ENCODE measurements at regions not wholly inside any gene's neighbourhood (a gene's known extent, or its start where the extent isn't known, plus 50 kb on each side); places are given as distances from the start of the nearest gene placed in this dataset.

DNA sequence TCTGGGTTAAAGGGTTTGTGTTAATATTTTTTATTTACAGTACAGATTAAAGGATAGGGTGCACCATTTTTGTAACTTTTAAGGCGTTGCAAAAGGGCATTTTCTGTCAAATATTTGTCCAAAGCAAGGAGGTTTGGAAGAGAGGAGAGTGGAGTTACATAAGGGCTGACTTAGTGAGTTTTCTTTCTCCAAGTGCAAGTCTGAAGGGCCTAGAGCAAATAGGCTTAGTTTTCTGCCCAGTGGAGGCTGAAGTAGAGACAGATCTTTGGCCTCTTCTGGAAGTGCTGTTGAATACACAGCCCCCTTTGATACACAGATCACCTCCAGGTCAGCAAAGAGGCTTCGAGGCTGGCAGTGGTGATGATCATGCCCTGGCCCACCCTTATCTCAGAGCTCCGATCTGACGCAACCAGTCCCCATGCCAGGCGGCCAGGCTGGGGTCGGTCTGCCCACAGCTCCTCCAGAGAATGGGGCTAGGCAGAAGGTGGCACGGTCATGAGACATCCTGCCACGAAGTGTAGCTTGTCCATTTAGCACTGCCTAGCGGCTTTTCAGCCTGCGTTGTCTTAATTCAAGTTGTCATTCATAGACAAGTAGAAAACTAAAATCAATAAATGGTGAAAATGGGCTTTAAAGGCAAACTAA lies 79.5 kb upstream of the IRX3 start:
- no peak for TF ChIP-seq Cebpa-rat (IDR thresholded peaks at IDR 0.05)
- H3K27ac ChIP-seq: peak overlapping the region; percentile 20; the same call in 1 of the 2 replicates
- peak overlapping the region; percentile 80 for H3K4me2 ChIP-seq
- no peaks in the 10 kb centered on the region; the same call in 1 of the 2 replicates for H3K27me3 ChIP-seq
- no peaks in the 10 kb centered on the region for H3K36me3 ChIP-seq
- no peaks in the 10 kb centered on the region for H3K9me3 ChIP-seq
- no peak overlapping the region for H3K4me3 ChIP-seq
- H3K4me1 ChIP-seq: peaks cover 82% of the 10 kb centered on the region
- H3K9ac ChIP-seq: no peak overlapping the region
- no peaks in the 10 kb centered on the region for H4K20me1 ChIP-seq

DNA sequence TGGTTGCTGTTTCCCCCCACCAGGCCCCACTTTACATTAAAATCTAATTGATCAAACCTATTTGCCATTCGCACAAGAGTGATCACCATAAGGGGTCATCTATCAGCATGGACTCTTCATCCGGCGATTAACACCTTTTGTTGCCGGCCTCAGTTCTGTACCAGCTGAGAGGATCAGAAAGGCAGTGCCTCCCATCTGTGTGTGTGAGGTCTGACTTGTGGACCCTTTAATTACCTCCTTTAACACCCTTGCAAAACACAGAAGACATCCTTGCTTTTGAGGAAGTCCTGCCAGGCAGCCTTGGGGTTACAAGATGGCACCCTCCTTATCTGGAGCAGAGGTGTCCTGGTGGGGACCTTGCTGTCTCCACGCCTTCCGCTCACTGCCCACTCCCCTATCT lies 77.2 kb upstream of the IRX3 start:
- no peak overlapping the region for H3K9ac ChIP-seq
- H3K27me3 ChIP-seq: 0 out of 2 replicates have a peak, but pooled peaks cover 3% of the 10 kb centered on the region
- H3K4me1 ChIP-seq: peaks cover 64% of the 10 kb centered on the region
- no peak overlapping the region for H3K27ac ChIP-seq
- peak overlapping the region; percentile 20; the same call in 1 of the 2 replicates for H3K4me2 ChIP-seq
- H4K20me1 ChIP-seq: no peaks in the 10 kb centered on the region
- H3K36me3 ChIP-seq: no peaks in the 10 kb centered on the region
- no peak overlapping the region for H3K4me3 ChIP-seq
- TF ChIP-seq Cebpa-rat (IDR thresholded peaks at IDR 0.05): no peak
- H3K9me3 ChIP-seq: no peaks in the 10 kb centered on the region

DNA sequence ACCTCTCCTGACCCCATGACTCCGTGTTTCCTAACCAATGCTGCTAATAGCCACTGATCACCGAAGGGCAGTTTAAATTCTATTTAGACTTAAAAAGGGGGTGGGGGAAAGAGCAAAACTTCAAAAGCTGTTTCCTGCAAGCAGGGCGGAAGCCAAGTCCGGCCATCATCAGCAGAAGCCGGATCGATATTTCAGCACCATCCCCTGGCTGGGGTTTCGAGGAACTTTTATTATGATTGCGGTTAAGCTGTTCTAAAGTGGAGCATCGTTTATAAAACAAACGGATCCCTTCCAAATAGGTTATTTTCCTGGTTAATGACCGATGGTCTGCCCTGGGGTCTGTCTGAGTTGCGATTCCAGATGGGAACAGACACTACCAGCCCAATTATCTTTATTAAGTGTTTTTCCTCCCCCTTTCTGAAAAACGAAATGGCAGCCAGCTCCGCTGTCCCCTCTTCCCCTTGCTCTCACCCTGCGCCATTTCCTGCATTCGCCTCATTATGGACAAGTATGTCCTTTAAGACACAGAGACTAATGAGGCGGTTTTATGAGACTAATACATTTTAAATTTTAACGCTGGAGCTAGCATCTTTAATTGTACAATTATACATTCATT lies 76.1 kb upstream of the IRX3 start:
- Histone ChIP-seq H3K27me3 (0 out of 2 replicates have a peak, but pooled peaks cover 3% of the 10 kb centered on the region), H3K4me2 (no peak overlapping the region), H3K9me3 (0 out of 2 replicates have a peak, but pooled peaks cover 3% of the 10 kb centered on the region), H3K36me3 (no peaks in the 10 kb centered on the region), H3K4me3 (no peak overlapping the region), H3K9ac (no peak overlapping the region), H3K4me1 (peaks cover 53% of the 10 kb centered on the region), H4K20me1 (no peaks in the 10 kb centered on the region), H3K27ac (no peak overlapping the region)
- TF ChIP-seq Cebpa-rat (IDR thresholded peaks at IDR 0.05): no peak

DNA sequence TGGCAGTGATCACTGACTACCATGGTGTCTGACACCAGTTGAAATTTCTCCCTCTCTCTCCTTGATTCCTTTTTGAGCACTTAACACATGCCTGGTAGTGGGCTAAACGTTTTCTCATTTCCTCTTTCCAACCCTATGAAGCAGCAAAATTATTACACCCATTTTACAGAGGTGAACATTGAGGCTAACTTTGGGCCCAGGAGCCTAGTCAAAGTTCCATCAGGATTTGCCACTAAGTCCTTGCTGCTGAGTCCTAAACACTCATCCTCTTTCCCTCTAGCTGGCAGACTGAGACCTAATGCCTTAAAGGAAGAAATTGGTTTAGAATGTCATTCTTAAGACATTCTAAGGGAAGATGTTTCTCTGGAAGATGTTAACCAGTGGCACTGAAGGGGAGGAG lies 74.7 kb upstream of the IRX3 start:
- H3K4me1 ChIP-seq: peaks cover 39% of the 10 kb centered on the region
- no peaks in the 10 kb centered on the region for H4K20me1 ChIP-seq
- peaks cover 12% of the 10 kb centered on the region; the same call in 1 of the 2 replicates for H3K9me3 ChIP-seq
- no peaks in the 10 kb centered on the region for H3K36me3 ChIP-seq
- peak overlapping the region; percentile 9; the same call in 1 of the 2 replicates for H3K4me2 ChIP-seq
- H3K9ac ChIP-seq: no peak overlapping the region
- no peak for TF ChIP-seq Cebpa-rat (IDR thresholded peaks at IDR 0.05)
- no peak overlapping the region for H3K4me3 ChIP-seq
- no peak overlapping the region for H3K27ac ChIP-seq
- H3K27me3 ChIP-seq: 0 out of 2 replicates have a peak, but pooled peaks cover 3% of the 10 kb centered on the region

DNA sequence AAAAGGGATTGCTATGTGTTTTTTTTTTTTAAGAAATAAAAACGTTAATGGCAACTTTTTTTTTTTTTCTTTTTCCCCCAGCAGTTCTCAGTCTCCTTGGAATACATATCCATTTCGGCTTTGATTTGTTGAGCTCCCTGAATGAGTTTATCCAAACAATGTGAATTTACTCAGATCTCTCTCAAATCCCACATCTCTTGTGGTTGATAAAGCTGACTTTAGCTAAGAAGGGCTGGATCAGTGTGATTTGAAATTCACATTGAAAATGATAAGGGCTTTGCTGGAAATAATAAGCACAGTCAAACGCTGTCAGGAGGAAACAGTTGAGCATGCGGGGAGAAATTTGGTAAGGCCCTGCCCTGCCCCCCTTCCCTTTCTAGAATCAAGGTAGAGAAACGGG lies 74.1 kb upstream of the IRX3 start:
- Histone ChIP-seq H3K27me3 (0 out of 2 replicates have a peak, but pooled peaks cover 3% of the 10 kb centered on the region), H3K9ac (no peak overlapping the region), H3K9me3 (peaks cover 17% of the 10 kb centered on the region), H3K36me3 (no peaks in the 10 kb centered on the region), H4K20me1 (no peaks in the 10 kb centered on the region), H3K27ac (no peak overlapping the region), H3K4me1 (peaks cover 33% of the 10 kb centered on the region), H3K4me3 (no peak overlapping the region), H3K4me2 (peak overlapping the region; percentile 9; the same call in 1 of the 2 replicates)
- no peak for TF ChIP-seq Cebpa-rat (IDR thresholded peaks at IDR 0.05)

DNA sequence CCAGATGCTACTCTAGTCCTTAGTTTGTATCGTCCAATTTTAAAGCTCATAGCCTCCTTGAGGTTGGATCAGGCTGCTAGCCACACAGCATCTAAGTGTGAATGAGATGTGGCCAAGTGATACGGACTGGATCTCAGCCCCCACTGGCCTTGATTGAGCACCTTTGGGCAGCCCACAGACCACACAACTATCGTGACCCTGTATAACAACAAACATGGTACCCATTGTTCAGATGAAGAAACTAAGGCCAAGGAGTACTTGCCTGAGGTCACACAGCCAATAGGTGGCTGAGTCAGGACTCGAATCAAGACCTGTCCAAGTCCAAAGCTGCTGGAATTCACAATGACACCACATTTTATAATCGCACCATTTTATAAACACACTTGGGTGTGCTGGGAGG lies 73.0 kb upstream of the IRX3 start:
- Histone ChIP-seq H3K4me2 (no peak overlapping the region), H3K27ac (no peak overlapping the region), H3K4me3 (no peak overlapping the region), H4K20me1 (no peaks in the 10 kb centered on the region), H3K36me3 (no peaks in the 10 kb centered on the region), H3K9ac (no peak overlapping the region), H3K9me3 (peaks cover 28% of the 10 kb centered on the region), H3K27me3 (0 out of 2 replicates have a peak, but pooled peaks cover 3% of the 10 kb centered on the region), H3K4me1 (peaks cover 29% of the 10 kb centered on the region; the same call in 1 of the 2 replicates)
- TF ChIP-seq Cebpa-rat (IDR thresholded peaks at IDR 0.05): no peak

DNA sequence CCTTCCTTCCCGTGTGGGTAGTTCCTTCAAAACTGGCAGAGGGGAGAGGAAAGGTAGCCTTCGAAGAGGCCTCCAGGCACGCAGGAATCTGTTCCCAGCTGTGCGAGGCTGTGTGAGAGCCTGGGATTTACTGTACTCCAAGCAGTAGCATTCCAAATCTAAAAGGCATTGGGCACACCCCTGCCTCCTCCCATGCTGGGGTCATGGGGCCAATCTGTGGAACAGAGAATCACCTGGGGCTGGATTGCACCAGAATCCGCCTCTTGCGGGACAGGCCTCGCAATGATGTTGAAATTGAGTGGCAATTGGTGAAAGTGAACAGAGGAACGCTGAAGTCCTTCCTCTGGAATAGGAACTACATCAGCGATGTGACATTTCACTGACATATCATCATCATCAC lies 72.5 kb upstream of the IRX3 start:
- Histone ChIP-seq H3K36me3 (no peaks in the 10 kb centered on the region), H3K9me3 (peaks cover 33% of the 10 kb centered on the region), H4K20me1 (no peaks in the 10 kb centered on the region), H3K27me3 (0 out of 2 replicates have a peak, but pooled peaks cover 3% of the 10 kb centered on the region), H3K4me3 (no peak overlapping the region), H3K4me1 (peaks cover 29% of the 10 kb centered on the region; the same call in 1 of the 2 replicates), H3K27ac (no peak overlapping the region), H3K4me2 (no peak overlapping the region), H3K9ac (no peak overlapping the region)
- TF ChIP-seq Cebpa-rat (IDR thresholded peaks at IDR 0.05): no peak

DNA sequence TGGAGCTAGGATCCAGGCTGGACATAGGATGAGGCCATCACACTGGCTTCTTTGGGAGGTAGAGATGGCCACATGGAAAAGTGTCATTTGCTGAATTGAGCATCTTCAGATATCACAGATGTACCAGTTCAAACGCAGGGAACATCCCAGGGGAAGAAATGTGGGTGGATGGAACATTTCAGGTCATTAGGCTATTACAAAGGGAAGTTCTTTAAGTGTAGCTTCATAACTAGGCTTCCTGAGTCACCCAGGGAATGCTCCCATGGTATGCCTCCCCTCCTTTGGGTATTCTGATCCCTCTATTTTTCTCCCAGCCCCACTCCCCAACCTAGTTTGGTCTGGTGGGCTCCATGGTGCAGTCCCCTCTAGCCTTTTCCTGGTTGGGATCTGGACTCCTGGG lies 69.8 kb upstream of the IRX3 start:
- Histone ChIP-seq H3K4me1 (peaks cover 12% of the 10 kb centered on the region; the same call in 1 of the 2 replicates), H3K36me3 (no peaks in the 10 kb centered on the region), H3K9me3 (peaks cover 53% of the 10 kb centered on the region), H3K9ac (no peak overlapping the region), H3K27me3 (0 out of 2 replicates have a peak, but pooled peaks cover 3% of the 10 kb centered on the region), H4K20me1 (no peaks in the 10 kb centered on the region), H3K4me3 (no peak overlapping the region), H3K27ac (no peak overlapping the region), H3K4me2 (no peak overlapping the region)
- no peak for TF ChIP-seq Cebpa-rat (IDR thresholded peaks at IDR 0.05)

DNA sequence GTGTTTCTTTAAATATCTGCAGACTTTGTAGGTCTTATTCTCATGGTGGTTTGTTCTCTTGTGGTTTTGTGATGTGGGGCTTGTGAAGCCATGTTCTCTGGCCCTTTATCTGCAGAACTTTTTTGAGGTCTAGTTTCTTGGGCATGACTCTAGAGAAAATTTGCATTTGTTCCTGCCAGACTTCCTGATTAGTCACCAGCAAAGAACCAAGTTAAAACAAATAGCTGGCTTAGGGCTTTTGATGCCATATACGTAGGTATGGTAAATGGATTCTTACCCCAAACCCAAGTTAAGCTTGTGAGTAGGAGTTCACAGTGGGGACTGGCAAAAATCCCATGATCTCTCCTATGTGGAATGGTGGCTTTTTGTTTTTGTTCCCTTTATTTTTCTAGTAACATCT lies 68.7 kb upstream of the IRX3 start:
- H4K20me1 ChIP-seq: no peaks in the 10 kb centered on the region
- H3K9me3 ChIP-seq: peaks cover 56% of the 10 kb centered on the region
- no peak overlapping the region for H3K27ac ChIP-seq
- H3K4me1 ChIP-seq: 0 out of 2 replicates have a peak, but pooled peaks cover 5% of the 10 kb centered on the region
- H3K9ac ChIP-seq: no peak overlapping the region
- no peak overlapping the region for H3K4me2 ChIP-seq
- no peak overlapping the region for H3K4me3 ChIP-seq
- H3K27me3 ChIP-seq: no peaks in the 10 kb centered on the region
- no peaks in the 10 kb centered on the region for H3K36me3 ChIP-seq
- TF ChIP-seq Cebpa-rat (IDR thresholded peaks at IDR 0.05): no peak

DNA sequence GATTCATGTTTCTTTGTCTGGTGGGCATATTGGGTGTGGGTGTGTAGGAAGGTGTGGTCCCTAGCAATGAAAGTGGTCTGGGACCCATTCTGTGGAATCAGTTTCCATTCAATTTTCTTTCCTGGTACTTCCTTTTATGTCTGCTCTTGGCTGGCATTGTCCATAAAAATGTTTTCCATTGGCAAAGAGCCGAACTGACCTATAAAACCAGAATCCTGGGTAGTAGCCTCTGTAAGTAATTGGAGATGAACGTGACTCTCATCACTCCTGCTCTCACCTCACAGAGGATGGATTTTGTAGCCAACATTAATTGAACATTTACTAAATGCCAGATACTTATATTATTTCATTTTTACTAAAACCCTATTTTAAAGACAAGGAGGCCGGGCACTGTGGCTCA lies 66.5 kb upstream of the IRX3 start:
- Histone ChIP-seq H3K27me3 (no peaks in the 10 kb centered on the region), H3K9ac (no peak overlapping the region), H3K4me2 (no peak overlapping the region), H3K4me1 (0 out of 2 replicates have a peak, but pooled peaks cover 5% of the 10 kb centered on the region), H3K36me3 (no peaks in the 10 kb centered on the region), H3K9me3 (peaks cover 67% of the 10 kb centered on the region), H4K20me1 (no peaks in the 10 kb centered on the region), H3K4me3 (no peak overlapping the region), H3K27ac (no peak overlapping the region)
- TF ChIP-seq Cebpa-rat (IDR thresholded peaks at IDR 0.05): no peak

All from BLaER1 (cell line).